SK-N-SH (cell line): ENCODE measurements at regions not wholly inside any gene's neighbourhood (a gene's known extent, or its start where the extent isn't known, plus 50 kb on each side); places are given as distances from the start of the nearest gene placed in this dataset.

Experiments
- CTCF ChIA-PET: fragments of 300-600, 350-600 bp; formaldehyde crosslinking; extraction: SDS; loops from one replicate; lab custom pipeline; 2021; lab: Yijun Ruan, JAX
- POLR2A ChIA-PET: fragments of 350-600 bp; sonication (Branson Sonifier 250); formaldehyde crosslinking; extraction: SDS; loops from one replicate; lab custom pipeline; 2020; ENCODE audit warnings: antibody characterized with exemption, inconsistent platforms; lab: Yijun Ruan, JAX
- DNase-seq: peaks from one replicate; pipeline ENCODE4 v3.0.0; 2012
- H2AFZ ChIP-seq: fragments of 200-600 bp; sonication (generic); 2 replicates; pipeline ENCODE4 v1.8.1; 2016; ENCODE audit warnings: antibody characterized with exemption, mild to moderate bottlenecking, low read depth
- H3F3A ChIP-seq: fragments of 200-600 bp; sonication (generic); replicated peaks from 2 replicates; pipeline ENCODE3; 2016; ENCODE audit warnings: antibody characterized with exemption, mild to moderate bottlenecking; ENCODE audit not compliant: insufficient read depth
- H3K27ac ChIP-seq, 2 experiments: fragments of 200-500 bp in 1 of 2; fragments of 200-600 bp in 1 of 2; sonication (Bioruptor generic) in 1 of 2; sonication (generic), shearing (Covaris generic) in 1 of 2; 2 replicates each; pipeline versions ENCODE4 v1.5.1 to v1.6.1; 2014 to 2016; ENCODE audit warnings: low read depth in 2 of 2, inconsistent platforms in 1 of 2, low read length in 1 of 2, mild to moderate bottlenecking in 1 of 2, mixed read lengths in 1 of 2
- H3K27me3 ChIP-seq: fragments of 200-600 bp; sonication (generic), shearing (Covaris generic); 2 replicates; pipeline ENCODE4 v1.6.1; 2016; ENCODE audit warnings: mixed run types; ENCODE audit not compliant: insufficient read depth
- H3K36me3 ChIP-seq, 2 experiments: fragments of 200-500 bp in 1 of 2; fragments of 200-600 bp in 1 of 2; sonication (Bioruptor generic) in 1 of 2; sonication (generic) in 1 of 2; replicated peaks in 1 of 2; 2 replicates each; pipeline versions ENCODE3 to v1.5.1; 2014 to 2016; ENCODE audit warnings: low read length in 1 of 2, mild to moderate bottlenecking in 1 of 2; ENCODE audit not compliant: insufficient read depth in 2 of 2, control insufficient read depth in 1 of 2
- H3K4me1 ChIP-seq, 2 experiments: fragments of 200-500 bp in 1 of 2; fragments of 200-600 bp in 1 of 2; sonication (Bioruptor generic) in 1 of 2; sonication (generic), shearing (Covaris generic) in 1 of 2; 2 replicates each; pipeline versions ENCODE4 v1.5.1 to v1.6.1; 2014 to 2016; ENCODE audit warnings: low read depth in 1 of 2, low read length in 1 of 2, mixed run types in 1 of 2; ENCODE audit not compliant: insufficient read depth in 2 of 2, control insufficient read depth in 1 of 2
- H3K4me2 ChIP-seq: fragments of 200-600 bp; sonication (generic), shearing (Covaris generic); 2 replicates; pipeline ENCODE4 v1.6.1; 2017; ENCODE audit warnings: mixed run types
- H3K4me3 ChIP-seq, 2 experiments: fragments of 200-500 bp in 1 of 2; fragments of 200-600 bp in 1 of 2; sonication (Bioruptor generic) in 1 of 2; sonication (generic), shearing (Covaris generic) in 1 of 2; 2 replicates each; pipeline versions ENCODE4 v1.5.1 to v1.8.1; 2014 to 2016; ENCODE audit warnings: low read depth in 2 of 2, inconsistent platforms in 1 of 2, low read length in 1 of 2, mild to moderate bottlenecking in 1 of 2, mixed read lengths in 1 of 2, moderate library complexity in 1 of 2
- H3K79me2 ChIP-seq: fragments of 200-600 bp; sonication (generic); 2 replicates; pipeline ENCODE4 v1.8.1; 2017; ENCODE audit warnings: mild to moderate bottlenecking; ENCODE audit not compliant: insufficient read depth
- H3K9ac ChIP-seq: fragments of 200-600 bp; sonication (generic); 2 replicates; pipeline ENCODE4 v1.6.1; 2017; ENCODE audit warnings: mixed run types
- H3K9me2 ChIP-seq: fragments of 200-600 bp; sonication (generic); 2 replicates; pipeline ENCODE4 v1.6.1; 2017; ENCODE audit warnings: mixed run types
- H3K9me3 ChIP-seq: fragments of 200-600 bp; sonication (generic); 2 replicates; pipeline ENCODE4 v1.6.1; 2017; ENCODE audit warnings: mixed run types, mild to moderate bottlenecking, moderate library complexity
- H4K20me1 ChIP-seq: fragments of 200-600 bp; sonication (generic); 2 replicates; pipeline ENCODE4 v1.6.1; 2017; ENCODE audit warnings: mild to moderate bottlenecking, mixed run types; ENCODE audit not compliant: insufficient read depth
- CTCF ChIP-seq: fragments of 200-600 bp; sonication (generic); IDR thresholded peaks from 2 replicates; pipeline ENCODE4 v1.6.1; 2017; ENCODE audit warnings: antibody characterized with exemption, mild to moderate bottlenecking, moderate library complexity
- ELF1 ChIP-seq: IDR thresholded peaks from 2 replicates; pipeline ENCODE4 v1.4.0; 2012
- EP300 ChIP-seq, 2 experiments: IDR thresholded peaks; 2 replicates each; pipeline versions ENCODE4 v1.4.0 to v1.6.1; 2012; ENCODE audit warnings: borderline replicate concordance in 1 of 2, low read depth in 1 of 2, low read length in 1 of 2
- FOSL2 ChIP-seq: IDR thresholded peaks from 2 replicates; pipeline ENCODE4 v1.4.0; 2012; ENCODE audit warnings: low read depth, mild to moderate bottlenecking, moderate library complexity, borderline replicate concordance
- GABPA ChIP-seq: IDR thresholded peaks from 2 replicates; pipeline ENCODE4 v1.4.0; 2012; ENCODE audit warnings: low read depth, mild to moderate bottlenecking
- GATA2 ChIP-seq: sonication (generic); formaldehyde crosslinking; IDR thresholded peaks from 2 replicates; pipeline ENCODE4 v1.5.0; 2020; ENCODE audit warnings: mild to moderate bottlenecking, missing genetic modification reagents
- POLR2AphosphoS5 ChIP-seq: IDR thresholded peaks from 2 replicates; pipeline ENCODE4 v1.6.1; 2012; ENCODE audit warnings: low read depth, low read length
- RCOR1 ChIP-seq: fragments of 150-350 bp; IDR thresholded peaks from 2 replicates; pipeline ENCODE4 v1.6.1; 2017; ENCODE audit warnings: antibody characterized with exemption, low read length
- REST ChIP-seq: IDR thresholded peaks from 2 replicates; pipeline ENCODE4 v1.6.1; 2012; ENCODE audit warnings: mild to moderate bottlenecking, low read depth, low read length, moderate library complexity
- RFX5 ChIP-seq: IDR thresholded peaks from 2 replicates; pipeline ENCODE4 v1.6.1; 2012; ENCODE audit warnings: mild to moderate bottlenecking, improper control_type of control experiment, low read length
- RXRA ChIP-seq: IDR thresholded peaks from 2 replicates; pipeline ENCODE4 v1.4.0; 2012; ENCODE audit warnings: low read depth, mild to moderate bottlenecking, borderline replicate concordance
- SMC3 ChIP-seq: IDR thresholded peaks from 2 replicates; pipeline ENCODE4 v1.6.1; 2012; ENCODE audit warnings: low read depth, low read length, improper control_type of control experiment
- TAF1 ChIP-seq: IDR thresholded peaks from 2 replicates; pipeline ENCODE4 v1.6.1; 2012; ENCODE audit warnings: low read depth, mild to moderate bottlenecking, low read length, moderate library complexity, borderline replicate concordance
- YY1 ChIP-seq: IDR thresholded peaks from 2 replicates; pipeline ENCODE4 v1.4.0; 2012; ENCODE audit warnings: low read depth, mild to moderate bottlenecking
- ZBTB33 ChIP-seq: IDR thresholded peaks from 2 replicates; pipeline ENCODE4 v1.4.0; 2012; ENCODE audit warnings: low read depth, borderline replicate concordance
- WGBS: methylation state at CpG from one replicate; pipeline ENCODE4 v1.1.6; 2017; ENCODE audit warnings: low lambda C conversion rate; 5-methylcytosine and 5-hydroxymethylcytosine counted together
- TF ChIP-seq, protein P1 (sequence below): fragments of 150-350 bp; IDR thresholded peaks from 2 replicates; pipeline ENCODE4 v1.6.1; 2016; ENCODE audit warnings: mild to moderate bottlenecking, low read depth, low read length

GRCh38 chr9:109716631-109717030, 63.4 kb upstream of the PALM2AKAP2 start:
- POLR2A ChIA-PET = no interaction called here
- Histone ChIP-seq H3K4me1 (no peaks in the 10 kb centered on the region), H3K4me2 (no peak overlapping the region), H4K20me1 (no peaks in the 10 kb centered on the region), H3K4me3 (no peak overlapping the region), H3K9me2 (no peaks in the 10 kb centered on the region), H3K27ac (no peak overlapping the region), H3K79me2 (no peaks in the 10 kb centered on the region), H2AFZ (no peak overlapping the region), H3K9me3 (no peaks in the 10 kb centered on the region), H3K36me3 (no peaks in the 10 kb centered on the region), H3K27me3 (no peaks in the 10 kb centered on the region; the same call in 1 of the 2 replicates), H3K9ac (no peak overlapping the region), H3F3A (no peaks in the 10 kb centered on the region)
- no peak for DNase-seq
- no peak for TF ChIP-seq TAF1
- TF ChIP-seq GABPA = no peak
- TF ChIP-seq ZBTB33 = no peak
- TF ChIP-seq POLR2AphosphoS5 = no peak
- no peak for TF ChIP-seq RCOR1
- TF ChIP-seq, protein P1, sequence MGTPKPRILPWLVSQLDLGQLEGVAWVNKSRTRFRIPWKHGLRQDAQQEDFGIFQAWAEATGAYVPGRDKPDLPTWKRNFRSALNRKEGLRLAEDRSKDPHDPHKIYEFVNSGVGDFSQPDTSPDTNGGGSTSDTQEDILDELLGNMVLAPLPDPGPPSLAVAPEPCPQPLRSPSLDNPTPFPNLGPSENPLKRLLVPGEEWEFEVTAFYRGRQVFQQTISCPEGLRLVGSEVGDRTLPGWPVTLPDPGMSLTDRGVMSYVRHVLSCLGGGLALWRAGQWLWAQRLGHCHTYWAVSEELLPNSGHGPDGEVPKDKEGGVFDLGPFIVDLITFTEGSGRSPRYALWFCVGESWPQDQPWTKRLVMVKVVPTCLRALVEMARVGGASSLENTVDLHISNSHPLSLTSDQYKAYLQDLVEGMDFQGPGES = no peak
- no peak for TF ChIP-seq REST
- no peak for TF ChIP-seq RXRA
- WGBS = 4% methylated on average over 1 of the region's 1 CpG
- CTCF ChIA-PET = no interaction called here

- no peaks in the 10 kb centered on the region for H3F3A ChIP-seq
- no peaks in the 10 kb centered on the region for H3K4me1 ChIP-seq
- H3K36me3 ChIP-seq = no peaks in the 10 kb centered on the region
- H3K27ac ChIP-seq = no peak overlapping the region
- H3K9me2 ChIP-seq = no peaks in the 10 kb centered on the region
- H3K79me2 ChIP-seq = no peaks in the 10 kb centered on the region
- H4K20me1 ChIP-seq = no peaks in the 10 kb centered on the region
- H3K27me3 ChIP-seq = no peaks in the 10 kb centered on the region; the same call in 1 of the 2 replicates
- DNase-seq = no peak
- no peak overlapping the region for H3K4me3 ChIP-seq
- CTCF ChIA-PET = no interaction called here
- POLR2A ChIA-PET = no interaction called here
- no peaks in the 10 kb centered on the region for H3K9me3 ChIP-seq
- no peak overlapping the region for H2AFZ ChIP-seq
- no peak overlapping the region for H3K4me2 ChIP-seq
- H3K9ac ChIP-seq = no peak overlapping the region
- WGBS = 44% methylated on average over 2 of the region's 2 CpGs
- no peak for TF ChIP-seq TAF1
- no peak for TF ChIP-seq RFX5
- no peak; the same call in 1 of the 2 replicates for TF ChIP-seq FOSL2
- TF ChIP-seq SMC3 = no peak
- TF ChIP-seq EP300 (IDR thresholded peaks at IDR 0.05; ENCODE audit: borderline replicate concordance in 1 of 2, low read depth in 1 of 2, low read length in 1 of 2) = no peak
- TF ChIP-seq GATA2 (CRISPR knock-in tag) = no peak
- no peak for TF ChIP-seq YY1
- no peak for TF ChIP-seq RCOR1
- TF ChIP-seq REST = no peak
- TF ChIP-seq CTCF = no peak
- TF ChIP-seq ELF1 = no peak
Observed at GRCh38 chr9:109717342-109717741, 62.7 kb upstream of the PALM2AKAP2 start.
